ENCODE measurements at regions not wholly inside any gene's neighbourhood (a gene's known extent, or its start where the extent isn't known, plus 50 kb on each side); places are given as distances from the start of the nearest gene placed in this dataset.

GRCh38 chr3:120526011-120526870 is 69.9 kb upstream of the NDUFB4 start:
- Histone ChIP-seq H3K27me3 (ENCODE audit: control insufficient read depth, insufficient read depth, low read length) (no peaks in the 10 kb centered on the region), H3K4me3 (ENCODE audit: low read length) (no peak overlapping the region), H3K4me1 (ENCODE audit: control insufficient read depth, insufficient read depth, low read length) (no peaks in the 10 kb centered on the region), H3K9me3 (ENCODE audit: control insufficient read depth, insufficient read depth, low read length) (no peaks in the 10 kb centered on the region), H3K27ac (ENCODE audit: low read length) (no peak overlapping the region), H3K36me3 (ENCODE audit: control insufficient read depth, insufficient read depth, low read length) (no peaks in the 10 kb centered on the region)
- no peak for TF ChIP-seq CTCF (IDR thresholded peaks at IDR 0.05)
- Mint-ChIP-seq H3K27ac (no peak overlapping the region), H3K4me3 (no peak overlapping the region), H3K4me1 (no peaks in the 10 kb centered on the region), H3K36me3 (no peaks in the 10 kb centered on the region), H3K9me3 (no peaks in the 10 kb centered on the region), H3K27me3 (ENCODE audit: low read depth in 2 of 2) (peaks cover 6 to 7% of the 10 kb centered on the region in 2 donors)
- ATAC-seq, result no peak
- 81% methylated on average over 3 of the region's 3 CpGs for WGBS (ENCODE audit: insufficient coverage)
- no peak for DNase-seq
- intact Hi-C loops (cut with micrococcal nuclease), result no loop called here

GRCh38 chr3:120524171-120524923 is 71.8 kb upstream of the NDUFB4 start:
- Mint-ChIP-seq H3K4me1 (no peaks in the 10 kb centered on the region), H3K4me3 (no peak overlapping the region), H3K27me3 (ENCODE audit: low read depth in 2 of 2) (no peaks in the 10 kb centered on the region), H3K27ac (no peak overlapping the region), H3K9me3 (no peaks in the 10 kb centered on the region), H3K36me3 (no peaks in the 10 kb centered on the region)
- DNase-seq (no peak), ATAC-seq (no peak)
- Histone ChIP-seq H3K9me3 (ENCODE audit: control insufficient read depth, insufficient read depth, low read length) (no peaks in the 10 kb centered on the region), H3K27me3 (ENCODE audit: control insufficient read depth, insufficient read depth, low read length) (no peaks in the 10 kb centered on the region), H3K4me3 (ENCODE audit: low read length) (no peak overlapping the region), H3K36me3 (ENCODE audit: control insufficient read depth, insufficient read depth, low read length) (no peaks in the 10 kb centered on the region), H3K4me1 (ENCODE audit: control insufficient read depth, insufficient read depth, low read length) (no peaks in the 10 kb centered on the region), H3K27ac (ENCODE audit: low read length) (no peak overlapping the region)
- WGBS (ENCODE audit: insufficient coverage), result 62% methylated on average over 4 of the region's 5 CpGs
- no peak for TF ChIP-seq CTCF (IDR thresholded peaks at IDR 0.05)
- intact Hi-C loops (cut with micrococcal nuclease), result no loop called here

- Histone ChIP-seq H3K9me3 (ENCODE audit: control insufficient read depth, insufficient read depth, low read length) (no peaks in the 10 kb centered on the region), H3K4me1 (ENCODE audit: control insufficient read depth, insufficient read depth, low read length) (no peaks in the 10 kb centered on the region), H3K27me3 (ENCODE audit: control insufficient read depth, insufficient read depth, low read length) (no peaks in the 10 kb centered on the region), H3K27ac (ENCODE audit: low read length) (no peak overlapping the region), H3K36me3 (ENCODE audit: control insufficient read depth, insufficient read depth, low read length) (no peaks in the 10 kb centered on the region), H3K4me3 (ENCODE audit: low read length) (no peak overlapping the region)
- no peaks in the 10 kb centered on the region for H3K36me3 Mint-ChIP-seq
- 74% methylated on average over 5 of the region's 6 CpGs for WGBS (ENCODE audit: insufficient coverage)
- DNase-seq, result no peak
- H3K27me3 Mint-ChIP-seq (ENCODE audit: low read depth in 2 of 2), result peaks cover 22 to 36% of the 10 kb centered on the region in 2 donors
- ATAC-seq, result no peak
- no peak for TF ChIP-seq CTCF (IDR thresholded peaks at IDR 0.05)
- no peaks in the 10 kb centered on the region for H3K4me1 Mint-ChIP-seq
- H3K4me3 Mint-ChIP-seq, result no peak overlapping the region
- intact Hi-C loops (cut with micrococcal nuclease), result no loop called here
- H3K27ac Mint-ChIP-seq, result no peak overlapping the region
- H3K9me3 Mint-ChIP-seq, result no peaks in the 10 kb centered on the region
These were observed 65.3 kb upstream of the FSTL1 start for GRCh38 chr3:120516136-120516535.

Measured in natural killer cell (primary cell).